ENCODE measurements at regions not wholly inside any gene's neighbourhood (a gene's known extent, or its start where the extent isn't known, plus 50 kb on each side); places are given as distances from the start of the nearest gene placed in this dataset.
"Not testable (repeated sequence)": the region's sequence is repeated elsewhere in the genome, so short reads cannot be mapped to it uniquely, and the experiment has no call there.

- ATAC-seq (no peak), DNase-seq (no peak)
- no peak overlapping the region for H3K4me3 Mint-ChIP-seq
- H3K4me1 Mint-ChIP-seq (ENCODE audit: low read depth), result peaks cover 8% of the 10 kb centered on the region
- H3K27me3 Mint-ChIP-seq (ENCODE audit: low read depth), result peaks cover 2% of the 10 kb centered on the region
- no peaks in the 10 kb centered on the region for H3K36me3 Mint-ChIP-seq (ENCODE audit: insufficient read depth)
- no peaks in the 10 kb centered on the region for H3K9me3 Mint-ChIP-seq
These were observed 94.3 kb upstream of the ARRDC3 start for GRCh38 chr5:91477408-91477807.

GRCh38 chr5:91474201-91474600, 91.1 kb upstream of the ARRDC3 start:
- no peaks in the 10 kb centered on the region for H3K9me3 Mint-ChIP-seq
- H3K27me3 Mint-ChIP-seq (ENCODE audit: low read depth), result peaks cover 2% of the 10 kb centered on the region
- no peaks in the 10 kb centered on the region for H3K36me3 Mint-ChIP-seq (ENCODE audit: insufficient read depth)
- peaks cover 6% of the 10 kb centered on the region for H3K4me1 Mint-ChIP-seq (ENCODE audit: low read depth)
- ATAC-seq (no peak), DNase-seq (no peak)
- no peak overlapping the region for H3K4me3 Mint-ChIP-seq

GRCh38 chr5:91472631-91473030, 89.5 kb upstream of the ARRDC3 start:
- ATAC-seq, result no peak
- no peak for DNase-seq
- H3K4me3 Mint-ChIP-seq, result no peak overlapping the region
- H3K27me3 Mint-ChIP-seq (ENCODE audit: low read depth), result peaks cover 2% of the 10 kb centered on the region
- no peaks in the 10 kb centered on the region for H3K9me3 Mint-ChIP-seq
- no peaks in the 10 kb centered on the region for H3K36me3 Mint-ChIP-seq (ENCODE audit: insufficient read depth)
- peaks cover 10% of the 10 kb centered on the region for H3K4me1 Mint-ChIP-seq (ENCODE audit: low read depth)

DNA sequence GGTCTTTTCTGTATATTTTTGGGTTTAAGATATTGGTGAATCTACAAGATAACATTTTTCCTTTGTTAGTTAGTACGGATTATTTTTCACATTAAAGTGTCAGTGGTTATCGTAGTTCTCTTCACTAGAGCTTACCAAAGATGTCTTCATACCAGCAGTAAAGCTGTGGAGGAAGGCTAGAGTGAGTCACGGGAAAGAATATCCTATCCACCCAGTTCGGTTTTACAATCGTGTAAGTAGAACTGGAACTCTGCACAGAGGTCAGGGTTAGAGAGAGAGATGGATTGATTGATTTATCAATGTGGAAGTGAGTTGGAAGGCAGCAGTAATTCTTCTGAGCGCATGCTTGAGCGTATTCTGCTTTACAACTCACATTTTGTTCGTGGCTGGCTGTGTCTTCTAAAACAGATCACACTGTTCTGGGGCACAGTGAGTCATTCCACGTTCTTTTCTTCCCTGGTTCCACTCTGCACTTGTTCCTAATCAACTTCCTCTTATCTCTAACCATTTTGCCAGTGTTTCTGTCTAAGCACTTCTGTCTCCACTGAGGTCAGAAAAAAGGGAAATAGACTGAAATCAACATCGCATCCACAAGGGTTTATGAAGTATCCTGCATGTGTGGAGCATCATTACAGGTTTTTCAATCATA, 86.5 kb upstream of the ARRDC3 start:
- Mint-ChIP-seq H3K9me3 (peaks cover 4% of the 10 kb centered on the region), H3K4me3 (no peak overlapping the region), H3K36me3 (ENCODE audit: insufficient read depth) (no peaks in the 10 kb centered on the region), H3K27me3 (ENCODE audit: low read depth) (no peaks in the 10 kb centered on the region), H3K4me1 (ENCODE audit: low read depth) (peaks cover 10% of the 10 kb centered on the region)
- ATAC-seq (no peak), DNase-seq (no peak)

- no peak overlapping the region for H3K4me3 Mint-ChIP-seq
- DNase-seq, result no peak
- ATAC-seq, result no peak
- peaks cover 10% of the 10 kb centered on the region for H3K4me1 Mint-ChIP-seq (ENCODE audit: low read depth)
- no peaks in the 10 kb centered on the region for H3K36me3 Mint-ChIP-seq (ENCODE audit: insufficient read depth)
- H3K9me3 Mint-ChIP-seq, result peaks cover 5% of the 10 kb centered on the region
- H3K27me3 Mint-ChIP-seq (ENCODE audit: low read depth), result no peaks in the 10 kb centered on the region
These were observed 85.7 kb upstream of the ARRDC3 start for GRCh38 chr5:91468651-91469422.

- DNase-seq (no peak), ATAC-seq (no peak)
- Mint-ChIP-seq H3K4me3 (no peak overlapping the region), H3K4me1 (ENCODE audit: low read depth) (peaks cover 10% of the 10 kb centered on the region), H3K9me3 (peaks cover 12% of the 10 kb centered on the region), H3K27me3 (ENCODE audit: low read depth) (no peaks in the 10 kb centered on the region), H3K36me3 (ENCODE audit: insufficient read depth) (no peaks in the 10 kb centered on the region)
These were observed 81.9 kb upstream of the ARRDC3 start for GRCh38 chr5:91464886-91465646.

DNA sequence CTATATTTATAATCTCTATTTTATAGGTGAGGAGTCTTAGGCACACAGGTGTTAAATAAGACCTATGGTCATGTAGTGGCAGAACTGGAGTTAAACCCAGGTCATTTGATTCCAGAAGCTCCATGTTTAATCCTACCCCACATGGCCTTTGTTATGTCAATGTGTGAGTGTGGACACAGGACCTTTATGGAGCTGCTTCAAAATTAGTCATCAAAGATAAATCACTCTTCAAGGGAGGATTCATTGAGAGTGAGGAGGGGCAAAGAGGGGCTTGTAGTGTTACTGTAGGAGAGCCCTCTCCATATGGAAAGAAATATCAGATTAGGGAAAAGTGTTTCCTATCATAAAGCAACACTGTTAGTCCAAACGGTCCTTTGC, 74.6 kb upstream of the ARRDC3 start:
- Mint-ChIP-seq H3K4me1 (ENCODE audit: low read depth) (no peaks in the 10 kb centered on the region), H3K4me3 (no peak overlapping the region), H3K36me3 (ENCODE audit: insufficient read depth) (no peaks in the 10 kb centered on the region), H3K9me3 (peaks cover 4% of the 10 kb centered on the region), H3K27me3 (ENCODE audit: low read depth) (no peaks in the 10 kb centered on the region)
- no peak for ATAC-seq
- DNase-seq, result no peak

DNA sequence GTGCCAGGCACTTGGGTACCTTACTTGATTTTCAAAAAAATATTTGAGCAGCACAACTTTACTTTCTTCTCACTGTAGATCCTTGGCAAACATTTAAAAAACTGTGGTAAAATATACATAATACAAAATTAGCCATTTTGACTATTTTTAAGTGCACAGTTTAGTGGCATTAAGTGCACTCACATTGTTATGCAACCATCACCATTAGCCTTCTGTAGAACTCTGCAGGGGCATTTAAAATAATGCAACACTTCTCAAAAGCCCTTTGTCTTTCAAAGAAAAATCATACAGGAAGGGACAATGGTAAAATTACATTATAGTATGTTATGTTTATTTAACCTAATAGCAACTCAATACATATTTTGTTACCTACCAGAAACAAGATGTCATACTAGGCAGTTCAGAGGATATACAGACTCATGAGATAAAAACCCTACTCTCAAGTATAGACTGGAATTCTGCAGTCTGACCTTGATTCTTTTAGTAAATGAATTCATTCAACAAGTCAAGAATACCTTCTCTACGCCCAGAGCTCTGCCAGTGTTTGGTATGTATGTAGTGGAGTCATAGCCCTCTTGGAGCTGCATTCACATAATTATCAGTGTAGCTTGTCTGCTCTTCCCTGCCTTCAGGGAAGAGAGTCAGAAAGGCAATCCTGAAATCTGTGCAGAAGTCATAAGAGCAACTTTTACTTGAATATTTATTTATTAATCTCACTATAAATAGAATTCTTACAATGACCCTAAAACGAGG, 74.0 kb upstream of the ARRDC3 start:
- Mint-ChIP-seq H3K27me3 (ENCODE audit: low read depth) (no peaks in the 10 kb centered on the region), H3K36me3 (ENCODE audit: insufficient read depth) (no peaks in the 10 kb centered on the region), H3K9me3 (peaks cover 4% of the 10 kb centered on the region), H3K4me3 (no peak overlapping the region), H3K4me1 (ENCODE audit: low read depth) (no peaks in the 10 kb centered on the region)
- ATAC-seq, result no peak
- no peak for DNase-seq

DNA sequence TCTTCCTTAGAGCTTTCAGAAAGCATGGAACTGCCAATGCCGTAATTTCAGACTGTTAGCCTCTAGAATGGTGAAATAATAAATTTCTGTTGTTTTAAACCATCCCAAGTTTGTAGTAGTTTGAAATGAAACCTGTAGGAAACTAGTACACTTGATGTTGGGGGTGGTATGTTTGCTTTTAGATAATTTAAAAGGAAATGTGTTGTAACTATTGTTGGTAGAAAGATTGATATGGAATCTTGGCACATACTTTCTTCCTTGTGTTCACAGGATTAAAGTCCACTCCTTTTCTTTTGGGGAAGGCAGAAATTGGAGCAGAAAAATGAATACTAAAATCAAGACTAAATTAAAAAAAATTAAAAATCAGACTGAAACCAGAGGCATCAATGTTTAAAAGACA, 66.0 kb upstream of the ARRDC3 start:
- DNase-seq (no peak), ATAC-seq (no peak)
- H3K4me1 Mint-ChIP-seq (ENCODE audit: low read depth), result no peaks in the 10 kb centered on the region
- no peak overlapping the region for H3K4me3 Mint-ChIP-seq
- H3K27me3 Mint-ChIP-seq (ENCODE audit: low read depth), result no peaks in the 10 kb centered on the region
- peaks cover 4% of the 10 kb centered on the region for H3K9me3 Mint-ChIP-seq
- H3K36me3 Mint-ChIP-seq (ENCODE audit: insufficient read depth), result no peaks in the 10 kb centered on the region

GRCh38 chr5:91448079-91448478, 65.0 kb upstream of the ARRDC3 start:
- H3K27me3 Mint-ChIP-seq (ENCODE audit: low read depth); H3K4me1 Mint-ChIP-seq (ENCODE audit: low read depth); DNase-seq; H3K4me3 Mint-ChIP-seq; H3K36me3 Mint-ChIP-seq (ENCODE audit: insufficient read depth); H3K9me3 Mint-ChIP-seq; ATAC-seq: not testable (repeated sequence)

DNA sequence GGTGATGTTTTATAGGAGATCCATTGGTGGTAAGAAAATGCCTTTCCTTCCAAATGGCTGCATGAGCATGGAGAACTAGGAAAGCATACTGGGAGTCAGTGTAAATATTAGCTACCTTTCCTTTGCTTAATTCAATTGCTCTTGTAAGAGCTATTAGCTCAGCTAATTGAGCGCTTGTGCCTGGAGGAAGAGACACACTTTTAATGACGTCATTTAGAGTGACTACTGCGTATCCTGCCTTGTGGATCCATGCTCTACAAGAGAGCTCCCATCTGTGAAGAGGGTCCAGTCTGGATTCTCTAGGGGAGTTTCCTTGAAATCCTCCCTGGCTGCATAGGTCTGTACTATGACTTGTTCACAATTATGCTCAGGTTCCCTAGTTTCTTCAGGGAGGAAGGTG, 63.8 kb upstream of the ARRDC3 start:
- DNase-seq, result not testable (repeated sequence)

DNA sequence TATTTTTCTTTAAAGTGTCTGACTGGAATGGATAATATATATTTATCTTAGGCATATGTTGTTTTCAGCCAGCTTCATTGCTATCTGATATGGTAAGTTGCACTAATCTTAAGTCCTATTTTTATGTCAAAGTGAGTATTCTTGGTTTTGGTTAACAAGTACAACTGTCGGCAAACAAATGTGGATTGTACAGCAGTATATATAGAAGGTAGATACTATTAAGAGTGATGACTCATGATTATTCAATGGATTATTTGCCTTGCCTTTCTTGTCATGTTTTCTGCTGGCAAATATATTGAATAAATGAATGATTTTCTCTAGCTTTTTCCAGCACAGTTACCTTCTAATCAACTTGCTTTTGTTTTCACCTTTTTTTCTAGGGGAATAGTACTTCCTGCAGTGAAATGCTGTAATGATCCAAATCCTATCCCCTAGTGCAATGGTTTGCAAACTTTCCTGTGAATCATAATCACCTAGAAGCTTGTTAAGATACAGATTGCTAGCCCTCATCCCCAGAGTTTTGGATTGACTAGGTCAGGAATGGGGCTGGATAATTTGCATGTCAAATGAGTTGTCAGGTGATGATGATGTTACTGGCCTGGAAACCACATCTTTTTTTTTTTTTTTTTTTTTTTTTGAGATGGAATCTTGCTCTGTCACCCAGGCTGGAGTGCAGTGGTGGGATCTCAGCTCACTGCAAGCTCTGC, 60.8 kb upstream of the ARRDC3 start:
- no peaks in the 10 kb centered on the region for H3K4me1 Mint-ChIP-seq (ENCODE audit: low read depth)
- no peaks in the 10 kb centered on the region for H3K27me3 Mint-ChIP-seq (ENCODE audit: low read depth)
- H3K4me3 Mint-ChIP-seq, result no peak overlapping the region
- DNase-seq, result no peak
- no peaks in the 10 kb centered on the region for H3K36me3 Mint-ChIP-seq (ENCODE audit: insufficient read depth)
- peaks cover 4% of the 10 kb centered on the region for H3K9me3 Mint-ChIP-seq
- ATAC-seq, result no peak

More for the DNA sequence above, 63.8 kb upstream of the ARRDC3 start:
- not testable (repeated sequence) for H3K27me3 Mint-ChIP-seq (ENCODE audit: low read depth); H3K36me3 Mint-ChIP-seq (ENCODE audit: insufficient read depth); H3K4me3 Mint-ChIP-seq; ATAC-seq; H3K4me1 Mint-ChIP-seq (ENCODE audit: low read depth); H3K9me3 Mint-ChIP-seq

- no peaks in the 10 kb centered on the region for H3K36me3 Mint-ChIP-seq (ENCODE audit: insufficient read depth)
- peaks cover 1% of the 10 kb centered on the region for H3K9me3 Mint-ChIP-seq
- ATAC-seq, result no peak
- no peaks in the 10 kb centered on the region for H3K27me3 Mint-ChIP-seq (ENCODE audit: low read depth)
- H3K4me1 Mint-ChIP-seq (ENCODE audit: low read depth), result peaks cover 2% of the 10 kb centered on the region
- H3K4me3 Mint-ChIP-seq, result no peak overlapping the region
- DNase-seq, result no peak
These were observed 59.9 kb upstream of the ARRDC3 start for GRCh38 chr5:91443023-91443422.

DNA sequence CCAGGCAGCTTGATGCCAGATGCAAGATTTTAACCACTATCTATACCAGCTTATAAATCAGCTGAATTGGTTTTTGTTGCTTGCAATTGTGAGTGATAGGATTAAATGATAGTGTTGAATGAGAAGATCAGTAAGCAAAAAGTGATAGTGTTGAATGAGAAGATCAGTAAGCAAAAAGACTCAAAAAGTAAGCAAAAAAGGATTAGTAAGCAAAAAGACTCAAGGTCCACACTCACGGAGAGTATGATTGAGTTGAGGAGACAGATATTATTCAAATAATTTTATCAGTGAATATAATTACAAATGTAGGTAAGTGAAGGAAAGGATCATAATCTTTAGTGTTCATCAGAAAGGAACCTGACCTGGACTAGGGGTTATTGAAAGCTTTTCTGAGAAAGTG, 58.0 kb upstream of the ARRDC3 start:
- Mint-ChIP-seq H3K4me1 (ENCODE audit: low read depth) (peaks cover 7% of the 10 kb centered on the region), H3K4me3 (no peak overlapping the region), H3K9me3 (no peaks in the 10 kb centered on the region), H3K27me3 (ENCODE audit: low read depth) (no peaks in the 10 kb centered on the region), H3K36me3 (ENCODE audit: insufficient read depth) (no peaks in the 10 kb centered on the region)
- DNase-seq (no peak), ATAC-seq (no peak)

All from activated T-cell treated with anti-CD3 and anti-CD28 coated beads, Interleukin-2, amount 50 U/mL, for 4 hours (primary cell).